GM23338 (cell line): ENCODE measurements at regions not wholly inside any gene's neighbourhood (a gene's known extent, or its start where the extent isn't known, plus 50 kb on each side); places are given as distances from the start of the nearest gene placed in this dataset.

Source experiments
- ATAC-seq: fragments of 200-7000 bp; cut with Tn5 transposase; 3 replicates; pipeline ENCODE4 v1.9.1; 2020
- DNase-seq: peaks from one replicate; pipeline ENCODE4 v3.0.0-alpha.2; 2015; ENCODE audit warnings: low spot score
- H2AFZ ChIP-seq: fragments of 200-600 bp; sonication (generic); 2 replicates; pipeline ENCODE4 v1.8.0; 2016; ENCODE audit warnings: antibody characterized with exemption, mild to moderate bottlenecking, moderate library complexity
- H3F3A ChIP-seq: fragments of 200-600 bp; sonication (generic); replicated peaks from 2 replicates; pipeline ENCODE4 v1.8.0; 2017; ENCODE audit warnings: antibody characterized with exemption, mixed run types, low read depth
- H3K27ac ChIP-seq: fragments of 200-600 bp; sonication (generic); 2 replicates; pipeline ENCODE4 v1.6.1; 2016; ENCODE audit warnings: low read depth
- H3K27me3 ChIP-seq: fragments of 200-600 bp; sonication (generic); 2 replicates; pipeline ENCODE4 v1.8.0; 2016; ENCODE audit warnings: mild to moderate bottlenecking, mixed run types, moderate library complexity; ENCODE audit not compliant: insufficient read depth
- H3K36me3 ChIP-seq: fragments of 200-600 bp; sonication (generic); 2 replicates; pipeline ENCODE4 v1.8.0; 2016; ENCODE audit warnings: mild to moderate bottlenecking; ENCODE audit not compliant: insufficient read depth
- H3K4me1 ChIP-seq: fragments of 200-600 bp; sonication (generic); 2 replicates; pipeline ENCODE4 v1.8.0; 2016; ENCODE audit warnings: mild to moderate bottlenecking, moderate library complexity; ENCODE audit not compliant: insufficient read depth
- H3K4me2 ChIP-seq: fragments of 200-600 bp; sonication (generic); 2 replicates; pipeline ENCODE4 v1.7.1; 2017; ENCODE audit warnings: mixed run types
- H3K4me3 ChIP-seq: fragments of 200-600 bp; sonication (generic); 2 replicates; pipeline ENCODE4 v1.6.1; 2016; ENCODE audit warnings: mixed run types
- H3K79me2 ChIP-seq: fragments of 200-600 bp; sonication (generic); replicated peaks from 2 replicates; pipeline ENCODE4 v1.8.0; 2017; ENCODE audit warnings: mild to moderate bottlenecking; ENCODE audit not compliant: insufficient read depth
- H3K9me2 ChIP-seq: fragments of 200-600 bp; sonication (generic); 2 replicates; pipeline ENCODE4 v1.8.0; 2017; ENCODE audit not compliant: insufficient read depth
- H4K20me1 ChIP-seq: fragments of 200-600 bp; sonication (generic); replicated peaks from 2 replicates; pipeline ENCODE4 v1.8.0; 2017; ENCODE audit warnings: mild to moderate bottlenecking; ENCODE audit not compliant: insufficient read depth
- H3K27ac Mint-ChIP-seq: 2 replicates; pipeline ENCODE4 v1.8.0; 2020; ENCODE audit warnings: inconsistent platforms, mild to moderate bottlenecking, moderate library complexity, mixed read lengths
- H3K27me3 Mint-ChIP-seq: 3 replicates; pipeline ENCODE4 v1.8.0; 2022; ENCODE audit warnings: low read depth, mild to moderate bottlenecking, moderate library complexity, mixed read lengths, inconsistent platforms; ENCODE audit not compliant: insufficient read depth, poor library complexity
- H3K36me3 Mint-ChIP-seq: 3 replicates; pipeline ENCODE4 v1.8.0; 2021; ENCODE audit warnings: low read depth, mild to moderate bottlenecking, inconsistent platforms, moderate library complexity, mixed read lengths
- H3K4me1 Mint-ChIP-seq: 3 replicates; pipeline ENCODE4 v1.8.0; 2020; ENCODE audit warnings: mild to moderate bottlenecking, inconsistent platforms, mixed read lengths
- H3K4me3 Mint-ChIP-seq: 3 replicates; pipeline ENCODE4 v1.8.0; 2021; ENCODE audit warnings: moderate library complexity, mild to moderate bottlenecking, inconsistent platforms, mixed read lengths
- H3K9me3 Mint-ChIP-seq: 3 replicates; pipeline ENCODE4 v1.8.0; 2020; ENCODE audit warnings: moderate library complexity, mild to moderate bottlenecking, inconsistent platforms, mixed read lengths
- CREB1 ChIP-seq: fragments of 250-450 bp; sonication (Bioruptor Pico); IDR thresholded peaks from 2 replicates; pipeline ENCODE4 v1.5.0; 2020; ENCODE audit warnings: low read depth, mild to moderate bottlenecking, moderate library complexity
- ETS1 ChIP-seq: IDR thresholded peaks from 2 replicates; pipeline ENCODE4 v1.6.1; 2016; ENCODE audit warnings: antibody characterized with exemption
- EZH2 ChIP-seq: fragments of 200-600 bp; sonication (generic); IDR thresholded peaks from one replicate; pipeline ENCODE4 v1.8.0; 2017; ENCODE audit warnings: antibody characterized with exemption, mild to moderate bottlenecking, low read depth; ENCODE audit not compliant: unreplicated experiment
- EZH2phosphoT487 ChIP-seq: fragments of 200-600 bp; sonication (generic); IDR thresholded peaks from one replicate; pipeline ENCODE4 v1.8.1; 2018; ENCODE audit warnings: antibody characterized with exemption; ENCODE audit not compliant: unreplicated experiment
- JUNB ChIP-seq: IDR thresholded peaks from one replicate; pipeline ENCODE4 v1.6.1; 2016; ENCODE audit warnings: antibody characterized with exemption; ENCODE audit not compliant: unreplicated experiment
- NANOG ChIP-seq: IDR thresholded peaks from 2 replicates; pipeline ENCODE4 v1.6.1; 2016; ENCODE audit warnings: antibody characterized with exemption, borderline replicate concordance
- POLR2AphosphoS5 ChIP-seq: IDR thresholded peaks from 2 replicates; pipeline ENCODE4 v1.6.1; 2016; ENCODE audit warnings: antibody characterized with exemption, low read depth
- REST ChIP-seq: IDR thresholded peaks from one replicate; pipeline ENCODE4 v1.6.1; 2018; ENCODE audit warnings: antibody characterized with exemption; ENCODE audit not compliant: unreplicated experiment
- STAT1 ChIP-seq: IDR thresholded peaks from one replicate; pipeline ENCODE4 v1.6.1; 2016; ENCODE audit warnings: antibody characterized with exemption; ENCODE audit not compliant: unreplicated experiment
- ZNF114 ChIP-seq: fragments of 250-450 bp; sonication (Bioruptor Pico); IDR thresholded peaks from 2 replicates; pipeline ENCODE4 v1.5.0; 2020; ENCODE audit warnings: mild to moderate bottlenecking, moderate library complexity
- ZNF331 ChIP-seq: fragments of 250-450 bp; sonication (Bioruptor Pico); IDR thresholded peaks from 2 replicates; pipeline ENCODE4 v1.5.0; 2020; ENCODE audit warnings: low read depth, mild to moderate bottlenecking, moderate library complexity
- ZNF462 ChIP-seq: fragments of 250-450 bp; sonication (Bioruptor Pico); IDR thresholded peaks from 2 replicates; pipeline ENCODE4 v1.5.0; 2020; ENCODE audit warnings: mild to moderate bottlenecking, moderate library complexity
- TF ChIP-seq, protein P1 (sequence below), 2 experiments: fragments of 200-600 bp in 1 of 2; sonication (generic) in 1 of 2; conservative IDR thresholded peaks; 2 replicates each; pipeline versions ENCODE4 v1.5.1 to v1.6.1; 2016 to 2017; ENCODE audit warnings: antibody characterized with exemption in 2 of 2, low read depth in 2 of 2, mild to moderate bottlenecking in 2 of 2, moderate library complexity in 1 of 2

DNA sequence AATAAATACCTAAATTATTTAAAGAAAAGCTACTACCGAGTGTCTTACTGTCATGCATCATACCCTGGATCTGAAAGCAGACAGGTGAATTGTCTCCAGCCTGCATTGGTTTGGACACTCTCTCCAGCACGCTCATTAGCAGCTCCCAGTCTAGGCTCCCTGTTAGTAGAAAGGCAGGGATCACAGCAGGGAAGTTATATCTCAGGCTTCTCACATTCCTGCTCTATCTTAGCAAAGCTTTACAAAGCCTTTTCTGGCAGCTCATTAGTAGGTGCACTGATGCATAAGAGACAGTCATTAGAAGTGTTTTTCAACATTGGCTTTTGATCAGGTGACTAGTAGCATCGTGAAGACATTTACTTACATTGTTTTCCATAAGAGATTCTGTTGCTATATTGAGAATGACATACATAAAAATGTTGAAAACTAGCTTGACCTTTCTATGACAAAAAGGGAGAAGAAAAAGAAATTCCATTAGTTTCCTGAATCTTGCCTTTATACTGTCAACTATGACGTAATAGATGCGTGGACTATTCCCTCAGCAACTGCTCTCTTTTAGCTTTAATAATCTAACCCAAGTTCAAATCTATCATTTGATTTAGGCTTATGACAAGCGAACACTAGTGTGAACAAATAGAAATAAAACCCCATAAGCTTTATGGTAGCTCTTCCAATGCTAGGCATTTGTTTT is 408.7 kb upstream of the KCNH7 start:
- H3K36me3 Mint-ChIP-seq, result no peaks in the 10 kb centered on the region
- Histone ChIP-seq H3F3A (no peaks in the 10 kb centered on the region), H3K4me3 (no peak overlapping the region), H3K4me2 (no peak overlapping the region), H4K20me1 (no peaks in the 10 kb centered on the region), H3K4me1 (0 out of 2 replicates have a peak, but pooled peaks cover 5% of the 10 kb centered on the region), H3K36me3 (no peaks in the 10 kb centered on the region), H3K9me2 (no peaks in the 10 kb centered on the region), H2AFZ (no peak overlapping the region), H3K27me3 (no peaks in the 10 kb centered on the region), H3K27ac (no peak overlapping the region), H3K79me2 (no peaks in the 10 kb centered on the region)
- H3K27ac Mint-ChIP-seq, result peak overlapping the region; percentile 56; the same call in 1 of the 2 replicates
- no peak overlapping the region for H3K4me3 Mint-ChIP-seq
- H3K9me3 Mint-ChIP-seq, result peaks cover 2% of the 10 kb centered on the region; the same call in 1 of the 3 replicates
- peaks cover 13% of the 10 kb centered on the region; the same call in 2 of the 3 replicates for H3K4me1 Mint-ChIP-seq
- peak; percentile 87 for ATAC-seq
- DNase-seq, result peak; percentile 62
- no peaks in the 10 kb centered on the region for H3K27me3 Mint-ChIP-seq
- TF ChIP-seq ETS1, result no peak
- no peak for TF ChIP-seq STAT1
- no peak for TF ChIP-seq JUNB
- no peak for TF ChIP-seq ZNF462
- TF ChIP-seq ZNF331 (CRISPR knock-in tag), result no peak
- TF ChIP-seq POLR2AphosphoS5, result no peak
- TF ChIP-seq REST, result no peak
- no peak for TF ChIP-seq ZNF114 (CRISPR knock-in tag)
- TF ChIP-seq, protein P1, sequence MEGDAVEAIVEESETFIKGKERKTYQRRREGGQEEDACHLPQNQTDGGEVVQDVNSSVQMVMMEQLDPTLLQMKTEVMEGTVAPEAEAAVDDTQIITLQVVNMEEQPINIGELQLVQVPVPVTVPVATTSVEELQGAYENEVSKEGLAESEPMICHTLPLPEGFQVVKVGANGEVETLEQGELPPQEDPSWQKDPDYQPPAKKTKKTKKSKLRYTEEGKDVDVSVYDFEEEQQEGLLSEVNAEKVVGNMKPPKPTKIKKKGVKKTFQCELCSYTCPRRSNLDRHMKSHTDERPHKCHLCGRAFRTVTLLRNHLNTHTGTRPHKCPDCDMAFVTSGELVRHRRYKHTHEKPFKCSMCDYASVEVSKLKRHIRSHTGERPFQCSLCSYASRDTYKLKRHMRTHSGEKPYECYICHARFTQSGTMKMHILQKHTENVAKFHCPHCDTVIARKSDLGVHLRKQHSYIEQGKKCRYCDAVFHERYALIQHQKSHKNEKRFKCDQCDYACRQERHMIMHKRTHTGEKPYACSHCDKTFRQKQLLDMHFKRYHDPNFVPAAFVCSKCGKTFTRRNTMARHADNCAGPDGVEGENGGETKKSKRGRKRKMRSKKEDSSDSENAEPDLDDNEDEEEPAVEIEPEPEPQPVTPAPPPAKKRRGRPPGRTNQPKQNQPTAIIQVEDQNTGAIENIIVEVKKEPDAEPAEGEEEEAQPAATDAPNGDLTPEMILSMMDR (conservative IDR thresholded peaks at IDR 0.05; ENCODE audit: low read depth in 2 of 2), result no peak
- no peak for TF ChIP-seq NANOG
- no peak for TF ChIP-seq EZH2
- no peak for TF ChIP-seq EZH2phosphoT487
- no peak for TF ChIP-seq CREB1
